Vagina (tissue), 2 donors: ENCODE measurements at regions not wholly inside any gene's neighbourhood (a gene's known extent, or its start where the extent isn't known, plus 50 kb on each side); places are given as distances from the start of the nearest gene placed in this dataset.

Experiments
- CTCF ChIP-seq, 3 experiments: fragments of 450-650 bp in 2 of 3; fragments of 200-600 bp in 1 of 3; sonication (generic) in 1 of 3; IDR thresholded peaks; one replicate each; pipeline ENCODE4 v1.5.1; 2017 to 2019; ENCODE audit warnings: antibody characterized with exemption in 3 of 3, mild to moderate bottlenecking in 2 of 3, moderate library complexity in 2 of 3
- POLR2A ChIP-seq, 2 donors: fragments of 450-650 bp; IDR thresholded peaks; one replicate each; pipeline ENCODE4 v1.6.1; 2017; ENCODE audit warnings: antibody characterized with exemption in 2 of 2, mild to moderate bottlenecking in 2 of 2, moderate library complexity in 2 of 2

- no peak for TF ChIP-seq POLR2A (IDR thresholded peaks at IDR 0.05)
- TF ChIP-seq CTCF (IDR thresholded peaks at IDR 0.05), result no peak
These were observed 330.5 kb downstream of the DYSF start for GRCh38 chr2:71783815-71784214.
